ENCODE measurements at regions not wholly inside any gene's neighbourhood (a gene's known extent, or its start where the extent isn't known, plus 50 kb on each side); places are given as distances from the start of the nearest gene placed in this dataset.

DNA sequence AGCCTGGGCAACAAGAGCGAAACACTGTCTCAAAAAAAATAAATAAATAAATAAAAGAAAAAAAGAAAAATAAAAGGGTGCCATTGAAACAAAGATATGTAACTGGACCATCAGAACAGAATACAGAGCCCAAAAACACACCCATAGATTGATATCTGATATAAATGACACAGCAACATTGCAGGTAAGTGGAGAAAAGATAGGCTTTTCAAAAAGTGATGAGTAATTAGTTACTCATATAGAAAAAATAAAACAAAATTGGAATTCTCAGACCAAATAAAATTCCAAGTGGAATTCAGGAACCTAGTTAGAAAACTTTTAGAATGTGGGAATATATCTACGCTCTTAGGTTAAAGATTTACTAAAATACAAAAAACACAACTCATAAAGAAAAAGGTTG, 60.6 kb upstream of the CHD6 start:
- Mint-ChIP-seq H3K4me3 (no peak overlapping the region), H3K4me1 (ENCODE audit: low read depth in 2 of 2) (no peaks in the 10 kb centered on the region)

DNA sequence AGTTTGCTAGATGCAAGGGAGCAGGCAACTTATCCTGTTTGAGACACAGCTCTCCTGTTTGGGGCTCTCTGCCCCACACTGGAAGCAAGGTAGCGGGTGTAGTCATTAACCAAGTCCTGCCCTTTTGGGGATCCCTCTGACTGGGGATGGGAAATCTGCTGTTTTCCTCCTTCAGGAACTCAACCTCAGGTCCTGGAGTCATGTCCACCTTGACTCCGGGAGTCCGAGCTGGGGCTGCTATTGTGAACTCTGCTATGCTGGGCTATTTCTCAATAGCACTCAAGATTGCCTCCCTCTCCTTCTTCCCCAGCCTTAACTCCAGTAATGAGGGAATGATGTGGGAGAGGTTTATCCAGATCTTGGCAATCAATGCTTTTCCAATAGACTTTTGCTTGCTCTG, 54.1 kb upstream of the CHD6 start:
- ATAC-seq (replicated peaks) (no peak), DNase-seq (no peak)
- no peaks in the 10 kb centered on the region for H3K36me3 Mint-ChIP-seq (ENCODE audit: insufficient read depth)
- no peaks in the 10 kb centered on the region for H3K9me3 Mint-ChIP-seq
- H3K4me1 Mint-ChIP-seq (ENCODE audit: low read depth in 2 of 2): no peaks in the 10 kb centered on the region
- no peak overlapping the region for H3K4me3 Mint-ChIP-seq
- peaks cover 71 to 94% of the 10 kb centered on the region in 2 donors for H3K27me3 Mint-ChIP-seq
- H3K27ac Mint-ChIP-seq: no peak overlapping the region

More for the DNA sequence above, 60.6 kb upstream of the CHD6 start:
- Mint-ChIP-seq H3K9me3 (no peaks in the 10 kb centered on the region), H3K27ac (no peak overlapping the region), H3K27me3 (peaks cover 24 to 30% of the 10 kb centered on the region in 2 donors), H3K36me3 (ENCODE audit: insufficient read depth) (no peaks in the 10 kb centered on the region)
- DNase-seq: no peak
- no peak for ATAC-seq (replicated peaks)

DNA sequence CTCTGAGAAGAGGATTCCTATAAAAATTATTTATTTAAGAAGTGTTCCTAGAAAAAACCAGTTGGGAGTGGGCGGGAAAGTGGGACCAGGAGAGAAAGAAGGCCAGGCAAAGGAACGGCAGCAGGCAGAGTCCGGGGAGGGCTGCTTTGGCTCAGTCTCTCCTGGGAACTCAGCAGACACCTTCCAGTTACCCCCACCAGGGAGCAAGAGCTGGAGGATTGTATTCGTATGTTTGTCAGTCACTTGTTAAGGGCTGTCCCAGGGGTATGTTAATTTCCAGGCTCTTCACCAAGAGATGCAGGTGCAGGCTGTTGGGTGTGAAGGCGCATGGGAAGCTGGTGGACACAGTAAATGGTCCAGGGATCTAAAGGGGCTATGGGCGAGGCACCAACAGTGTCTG, 53.0 kb upstream of the CHD6 start:
- Mint-ChIP-seq H3K36me3 (ENCODE audit: insufficient read depth) (no peaks in the 10 kb centered on the region), H3K27ac (no peak overlapping the region), H3K9me3 (no peaks in the 10 kb centered on the region), H3K27me3 (peaks cover 72 to 94% of the 10 kb centered on the region in 2 donors), H3K4me1 (ENCODE audit: low read depth in 2 of 2) (no peaks in the 10 kb centered on the region), H3K4me3 (no peak overlapping the region)
- ATAC-seq (replicated peaks) (no peak), DNase-seq (no peak)

DNA sequence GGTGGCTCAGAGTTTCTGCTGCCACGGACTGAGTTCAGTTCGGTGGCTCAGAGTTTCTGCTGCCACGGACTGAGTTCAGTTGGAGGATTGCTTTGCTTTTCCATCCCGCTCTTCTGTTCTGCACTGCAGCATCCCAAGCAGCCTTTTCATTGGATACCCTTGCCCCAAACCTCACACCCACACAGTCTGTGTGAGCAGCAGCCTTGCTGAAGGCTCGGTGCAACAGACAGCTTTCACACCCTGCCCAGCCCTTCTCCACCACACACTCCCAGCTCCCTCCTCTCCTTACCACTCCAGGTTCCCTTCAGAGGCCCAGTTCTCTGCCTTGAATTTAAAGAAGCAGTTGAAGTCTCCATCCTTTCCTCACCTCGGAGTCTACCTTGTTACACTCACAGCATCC, 52.5 kb upstream of the CHD6 start:
- no peaks in the 10 kb centered on the region for H3K4me1 Mint-ChIP-seq (ENCODE audit: low read depth in 2 of 2)
- no peak for ATAC-seq (replicated peaks)
- H3K4me3 Mint-ChIP-seq: no peak overlapping the region
- no peak for DNase-seq
- no peaks in the 10 kb centered on the region for H3K36me3 Mint-ChIP-seq (ENCODE audit: insufficient read depth)
- H3K9me3 Mint-ChIP-seq: no peaks in the 10 kb centered on the region
- no peak overlapping the region for H3K27ac Mint-ChIP-seq
- H3K27me3 Mint-ChIP-seq: peaks cover 67 to 89% of the 10 kb centered on the region in 2 donors

DNA sequence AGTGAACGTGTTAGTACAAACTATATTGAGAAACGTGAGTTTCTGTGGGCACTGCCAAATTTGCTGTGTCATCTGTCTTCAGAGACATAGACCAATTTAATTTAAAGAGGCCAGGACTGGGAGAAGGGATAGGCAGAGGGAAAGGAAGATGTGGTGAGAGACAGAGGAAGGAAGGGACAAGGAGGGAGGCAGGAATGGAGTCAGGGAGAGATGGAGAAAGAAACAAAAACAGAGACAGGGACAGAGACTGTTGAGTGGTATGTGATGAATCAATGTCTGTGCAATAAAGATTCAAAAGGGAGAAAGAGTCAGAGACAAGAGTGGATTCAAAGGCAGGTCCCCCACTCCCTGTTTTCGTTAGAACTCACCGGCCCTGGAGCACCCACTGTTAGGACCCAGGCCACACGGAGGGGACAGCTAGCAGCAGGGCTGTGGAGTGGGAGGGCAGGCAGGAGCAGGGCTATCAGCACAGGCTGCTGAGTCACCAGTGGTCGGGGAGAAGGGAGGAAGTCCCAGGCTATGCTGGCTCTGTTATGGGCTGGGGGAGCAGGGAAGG, 51.6 kb upstream of the CHD6 start:
- Mint-ChIP-seq H3K9me3 (no peaks in the 10 kb centered on the region), H3K27me3 (peaks cover 62 to 80% of the 10 kb centered on the region in 2 donors), H3K27ac (no peak overlapping the region), H3K4me3 (no peak overlapping the region), H3K4me1 (ENCODE audit: low read depth in 2 of 2) (no peaks in the 10 kb centered on the region), H3K36me3 (ENCODE audit: insufficient read depth) (no peaks in the 10 kb centered on the region)
- ATAC-seq (replicated peaks): no peak
- DNase-seq: no peak

DNA sequence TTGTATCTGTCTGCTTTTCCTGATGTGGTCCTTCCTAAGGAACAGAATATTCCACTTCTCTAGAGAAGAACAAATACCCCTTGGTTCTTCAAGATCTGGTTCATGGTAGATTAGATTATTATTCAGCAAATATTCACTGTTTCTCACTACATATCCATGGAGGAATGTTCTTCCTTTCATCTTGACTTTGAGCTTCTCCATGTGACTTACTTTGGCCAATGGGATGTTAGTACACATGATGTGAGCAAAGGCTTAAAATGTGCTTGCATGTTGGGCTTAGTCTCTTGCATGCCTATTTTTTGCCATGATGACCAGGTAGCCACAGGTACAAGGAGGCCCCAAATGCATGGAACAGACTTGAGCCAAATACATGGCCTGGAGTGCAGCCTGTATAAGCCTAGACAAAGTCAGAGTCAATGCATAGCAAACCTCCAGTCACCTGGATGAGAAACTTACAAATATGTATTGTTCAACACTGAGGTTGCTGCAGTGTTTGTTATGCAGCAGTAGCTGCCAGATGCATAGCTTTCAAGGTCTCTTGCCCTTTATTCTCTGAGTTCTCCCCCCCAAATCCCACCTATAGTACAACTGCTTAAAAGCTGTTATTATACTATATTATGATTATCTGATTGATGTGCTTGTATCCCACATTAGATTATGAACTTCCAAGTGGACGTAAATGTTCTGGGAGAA, 50.0 kb upstream of the CHD6 start:
- Mint-ChIP-seq H3K36me3 (ENCODE audit: insufficient read depth) (no peaks in the 10 kb centered on the region), H3K4me1 (ENCODE audit: low read depth in 2 of 2) (no peaks in the 10 kb centered on the region), H3K27ac (no peak overlapping the region), H3K9me3 (no peaks in the 10 kb centered on the region), H3K4me3 (no peak overlapping the region), H3K27me3 (peaks cover 50 to 64% of the 10 kb centered on the region in 2 donors)
- DNase-seq (no peak), ATAC-seq (replicated peaks) (no peak)
